Fibroblast of skin of right quadriceps (primary cell): ENCODE measurements at regions not wholly inside any gene's neighbourhood (a gene's known extent, or its start where the extent isn't known, plus 50 kb on each side); places are given as distances from the start of the nearest gene placed in this dataset.
"Not testable (repeated sequence)": the region's sequence is repeated elsewhere in the genome, so short reads cannot be mapped to it uniquely, and the experiment has no call there.

Experiments used
- DNase-seq: peaks from one replicate; pipeline ENCODE4 v3.0.0-alpha.2; 2013

DNA sequence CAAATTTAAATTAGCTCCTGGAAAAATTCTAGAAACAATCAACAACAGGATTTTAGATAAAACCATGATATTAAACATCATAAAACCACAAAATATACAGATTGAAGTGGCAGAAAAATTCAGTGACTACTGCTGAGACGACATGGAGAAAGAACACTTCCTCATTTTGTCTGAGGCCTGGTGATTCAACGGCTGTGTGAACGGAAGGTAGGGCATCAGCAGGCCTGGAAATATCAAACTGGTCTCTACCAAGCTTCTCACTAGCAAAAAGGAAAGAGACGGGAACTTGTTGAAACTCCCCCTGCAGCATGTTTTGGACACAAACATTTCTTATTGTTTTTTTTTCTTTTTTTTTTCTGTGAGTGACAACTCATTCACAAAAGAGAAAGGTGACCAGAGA lies 58.0 kb upstream of the AHI1 start:
- DNase-seq: no peak

DNA sequence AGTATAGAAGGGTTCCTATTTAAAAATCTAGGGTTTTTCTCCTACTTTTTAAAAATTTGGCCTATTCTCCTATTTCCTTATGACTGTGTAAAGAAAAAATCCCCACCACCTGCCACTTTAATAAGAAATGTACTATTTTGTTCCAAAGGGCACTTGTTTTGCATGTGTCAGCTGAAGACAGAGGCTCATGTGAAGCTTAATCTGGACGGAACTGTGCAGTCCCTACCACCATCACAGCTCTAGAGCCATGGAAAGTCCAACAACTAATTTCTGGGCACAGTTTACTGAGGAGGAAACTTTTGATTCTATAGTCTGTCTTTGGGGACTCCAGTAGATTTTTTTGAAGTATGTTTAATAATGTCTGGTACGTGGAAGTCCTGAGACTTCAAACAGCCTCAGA lies 60.0 kb upstream of the AHI1 start:
- DNase-seq: no peak

DNA sequence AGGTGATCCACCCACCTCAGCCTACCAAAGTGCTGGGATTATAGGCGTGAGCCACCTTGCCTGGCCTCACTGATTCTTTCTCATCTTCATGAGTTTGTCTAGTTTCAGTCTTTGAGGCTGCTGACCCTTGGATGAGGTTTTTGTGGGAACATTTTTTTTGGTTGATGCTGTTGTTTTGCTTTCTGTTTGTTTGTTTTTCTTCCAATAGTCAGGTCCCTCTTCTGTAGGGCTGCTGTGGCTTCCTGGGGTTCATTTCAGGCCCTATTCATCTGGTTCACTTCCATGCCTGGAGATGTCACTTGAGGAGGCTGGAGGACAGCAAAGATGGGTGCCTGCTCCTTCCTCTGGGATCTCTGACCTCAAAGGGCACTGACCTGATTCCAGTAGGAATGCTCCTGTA lies 68.1 kb upstream of the AHI1 start:
- not testable (repeated sequence) for DNase-seq

DNA sequence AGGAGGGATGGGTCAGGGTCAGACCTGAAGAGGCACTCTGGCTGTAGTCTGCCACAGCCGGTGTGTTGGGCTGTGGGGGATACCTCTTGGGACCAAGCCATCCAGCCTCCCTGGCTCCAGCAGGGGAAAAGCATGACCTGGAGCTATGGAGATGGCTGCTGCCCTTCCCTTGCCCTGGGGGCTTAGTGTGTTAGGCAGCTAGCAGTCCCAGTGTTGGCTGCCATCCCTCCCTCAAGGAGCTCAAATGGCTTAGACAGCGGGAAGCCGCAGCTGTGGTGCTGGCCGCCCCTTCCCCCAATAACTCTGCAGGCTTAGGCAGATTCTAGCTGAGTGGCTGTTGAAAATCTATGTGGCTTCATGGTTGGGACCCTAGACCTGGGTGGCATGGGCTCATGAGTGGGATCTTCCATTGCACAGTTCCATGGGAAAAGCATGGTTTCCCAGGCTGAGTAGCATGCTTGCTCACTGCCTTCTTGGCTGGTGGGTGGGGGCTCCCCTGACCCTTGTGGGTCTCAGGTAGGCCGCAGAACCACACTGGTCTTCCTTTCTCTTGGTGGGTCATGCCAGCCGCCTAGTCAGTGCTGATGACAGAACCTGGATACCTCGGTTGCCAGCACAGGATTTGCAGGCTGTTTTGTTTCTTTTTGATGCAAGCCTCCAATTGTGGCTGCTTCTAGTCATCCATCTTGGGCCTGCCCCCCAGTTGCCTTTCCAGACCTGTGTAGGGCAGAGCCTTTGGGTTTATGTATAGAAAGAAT lies 69.0 kb upstream of the AHI1 start:
- no peak for DNase-seq

DNA sequence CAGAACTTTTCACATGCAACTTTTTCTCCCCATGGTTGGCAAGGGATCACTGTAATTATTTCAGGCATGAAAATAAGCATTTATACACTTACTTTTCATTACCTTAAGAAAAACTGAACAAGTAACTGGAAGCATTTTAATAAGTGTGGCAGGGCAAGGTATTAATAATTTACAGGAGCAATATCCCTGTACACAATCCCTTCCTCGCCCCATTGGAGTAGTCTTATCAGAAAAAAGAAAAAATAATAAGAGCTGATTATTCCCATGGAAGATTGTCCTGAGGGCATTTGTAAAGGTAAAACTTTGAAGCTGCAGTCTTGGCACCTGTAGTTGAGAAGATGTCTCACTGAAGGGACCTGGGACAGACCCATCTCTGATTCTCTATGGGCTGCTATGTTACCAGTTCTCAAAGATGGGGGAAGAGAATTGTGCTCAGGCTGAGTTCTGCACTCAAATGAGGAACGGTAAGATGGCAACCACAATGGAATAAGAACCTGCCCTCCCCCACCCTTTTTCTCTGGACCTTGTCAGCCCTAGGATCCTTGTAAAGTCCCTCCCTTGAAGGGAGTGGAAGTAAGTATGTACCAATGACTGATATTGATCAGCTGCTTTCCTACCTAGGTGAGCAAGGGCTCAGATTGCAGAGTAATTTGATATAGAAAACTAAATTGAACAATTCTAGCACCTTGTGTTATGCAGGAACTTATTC lies 70.0 kb upstream of the AHI1 start:
- no peak for DNase-seq

DNA sequence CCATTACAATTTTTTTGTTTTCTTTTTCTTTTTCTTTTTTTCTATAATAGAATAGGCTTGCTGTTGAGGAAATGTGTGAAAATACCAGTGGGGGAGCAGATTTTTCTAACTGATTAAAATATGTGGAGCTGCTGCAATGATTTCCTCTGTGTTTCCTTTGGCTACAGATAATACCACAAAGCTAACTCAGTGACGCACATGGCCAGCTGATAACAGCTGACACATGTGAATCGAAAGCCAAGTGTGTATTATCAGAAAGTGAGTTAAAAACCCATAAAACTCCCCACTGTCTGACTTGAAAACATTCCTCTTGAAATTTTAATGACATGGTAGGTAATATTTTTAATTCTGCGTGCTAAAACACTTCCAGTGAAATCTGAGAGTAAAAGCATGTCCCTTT lies 70.8 kb upstream of the AHI1 start:
- DNase-seq: peak; percentile 88

DNA sequence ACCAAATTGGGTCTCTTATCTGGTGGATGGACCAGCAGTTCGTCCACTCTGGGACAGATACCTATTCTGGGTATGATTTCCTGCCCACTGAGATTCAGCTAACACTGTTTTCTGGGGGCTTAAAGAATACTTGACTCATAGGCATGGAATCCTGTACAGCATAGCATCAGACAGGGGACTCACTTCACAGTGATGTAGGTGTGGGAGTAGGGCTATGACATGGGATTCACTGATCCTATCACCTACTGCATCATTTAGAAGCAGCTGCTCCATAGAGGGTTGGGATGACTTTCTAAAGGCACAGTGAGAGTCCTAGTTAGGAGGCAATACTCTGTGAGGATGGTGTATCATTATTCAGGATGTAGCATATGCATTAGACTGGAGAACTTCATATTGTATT lies 74.5 kb upstream of the AHI1 start:
- DNase-seq: peak; percentile 14

DNA sequence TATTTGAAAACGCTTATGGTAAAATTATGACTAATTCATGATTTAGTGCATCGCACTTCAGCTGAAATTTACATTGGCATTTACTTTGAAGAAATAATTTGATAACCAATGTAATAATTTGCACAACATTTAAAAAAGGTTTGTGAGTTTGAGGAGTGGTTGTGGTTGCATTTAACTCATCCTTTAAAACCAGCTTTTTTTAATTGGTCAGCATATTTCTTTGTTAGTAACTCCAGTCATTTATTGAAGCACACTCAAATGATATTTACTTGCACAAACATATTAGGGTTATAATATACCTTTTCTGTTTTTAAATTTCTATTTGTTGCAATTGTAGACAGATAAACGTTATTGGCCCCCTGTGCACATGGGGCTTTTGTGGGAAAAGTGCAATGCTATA lies 78.1 kb upstream of the AHI1 start:
- no peak for DNase-seq

DNA sequence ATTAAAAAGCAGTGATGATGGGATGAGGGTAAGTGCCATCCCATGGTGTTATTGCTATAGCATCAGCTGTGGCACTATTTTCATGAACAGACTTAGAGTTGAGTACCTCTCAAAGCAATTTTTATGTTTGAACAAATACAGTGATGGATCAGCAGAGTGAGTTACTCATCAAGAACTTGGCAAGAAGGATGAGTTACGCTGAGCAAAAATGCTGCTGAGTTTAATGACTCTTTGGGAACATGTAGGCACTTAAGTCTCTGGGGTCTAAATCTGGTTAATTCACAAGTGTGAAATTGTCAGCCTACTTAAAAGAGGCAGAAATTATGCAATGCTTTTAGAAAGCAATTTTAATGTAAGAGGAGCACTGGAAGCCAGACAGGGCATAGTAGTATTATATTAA lies 78.5 kb upstream of the AHI1 start:
- DNase-seq: peak; percentile 92

DNA sequence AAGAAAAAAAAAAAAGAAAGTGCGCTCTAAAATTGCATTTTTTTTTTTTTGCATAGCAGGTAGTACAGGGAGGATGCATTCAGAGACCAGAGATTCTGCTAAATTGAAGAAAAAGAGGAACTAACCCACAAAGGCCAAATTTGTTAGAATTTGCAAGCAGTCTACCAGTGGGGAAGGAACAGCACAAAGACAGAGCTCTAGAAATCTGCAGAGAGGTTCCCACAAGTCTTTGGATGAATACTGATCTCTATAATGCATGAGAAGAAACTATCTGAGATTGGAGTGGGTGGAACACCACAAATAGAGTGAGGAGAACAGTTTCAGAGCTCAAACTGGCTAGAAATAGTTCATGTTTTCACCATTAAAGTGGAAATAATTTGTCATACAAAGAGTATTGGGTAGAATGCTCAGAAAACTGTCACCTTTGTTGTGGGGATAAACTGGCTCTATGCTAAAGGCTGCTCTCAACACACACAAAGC lies 79.6 kb upstream of the AHI1 start:
- DNase-seq: no peak

DNA sequence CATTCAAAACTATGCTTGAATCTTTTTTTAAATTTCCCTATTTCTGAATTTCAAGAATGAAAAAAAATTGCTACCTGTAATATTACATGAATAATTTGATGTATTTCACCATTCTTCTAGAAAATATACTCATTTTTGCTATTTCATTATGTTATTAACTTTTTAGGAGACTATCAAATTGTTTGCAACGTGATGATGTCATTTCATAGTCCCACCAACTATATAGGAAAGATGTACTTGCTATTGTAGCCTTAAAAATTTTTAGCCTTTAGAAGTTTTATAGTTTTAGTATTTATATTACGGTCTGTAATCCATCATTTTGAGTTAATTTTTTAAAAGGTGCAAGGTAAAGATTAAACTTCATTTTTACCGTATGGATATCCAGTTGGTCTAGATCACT lies 81.4 kb upstream of the AHI1 start:
- no peak for DNase-seq

DNA sequence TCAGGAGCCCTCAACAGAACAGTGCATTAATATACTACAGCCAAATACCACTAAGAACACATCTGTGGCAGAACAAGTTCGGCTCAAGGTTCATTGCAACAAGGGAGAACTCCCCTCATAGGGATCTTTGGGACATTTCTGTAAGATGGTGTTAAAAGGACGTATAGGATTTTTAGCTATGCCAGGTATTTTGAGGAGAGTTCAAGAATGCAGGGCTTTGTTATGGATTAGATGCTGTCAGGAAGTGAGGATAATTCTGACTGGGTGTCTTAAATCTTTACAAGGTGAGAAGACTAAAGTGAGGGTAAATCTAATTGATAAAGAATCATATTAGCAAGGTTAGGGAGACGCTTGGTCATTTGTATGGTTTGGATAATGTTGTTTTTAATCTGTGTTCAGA lies 83.7 kb upstream of the AHI1 start:
- no peak for DNase-seq

DNA sequence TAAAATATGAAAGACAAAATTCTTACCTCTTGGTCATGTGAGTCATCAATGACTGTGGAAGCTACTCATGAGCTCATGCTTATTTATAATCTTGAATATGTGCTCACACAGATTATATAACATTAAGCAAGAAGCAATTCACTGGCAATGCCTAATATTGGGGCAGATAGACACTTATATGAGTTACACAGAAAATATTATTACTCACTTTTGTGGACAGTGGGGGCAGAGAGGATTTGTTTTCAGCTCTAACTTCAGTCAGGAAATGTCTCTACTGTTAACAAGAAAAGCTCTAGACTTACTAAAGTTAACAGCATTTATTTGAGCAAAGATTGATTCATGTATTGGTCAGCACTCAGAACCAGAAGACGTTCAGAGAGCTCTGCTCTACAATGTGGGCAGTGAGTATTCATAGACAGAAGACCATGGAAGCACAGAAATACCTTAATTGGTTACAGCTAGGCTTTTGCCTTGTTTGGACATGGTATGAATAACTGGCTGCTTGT lies 85.8 kb upstream of the AHI1 start:
- peak; percentile 66 for DNase-seq

DNA sequence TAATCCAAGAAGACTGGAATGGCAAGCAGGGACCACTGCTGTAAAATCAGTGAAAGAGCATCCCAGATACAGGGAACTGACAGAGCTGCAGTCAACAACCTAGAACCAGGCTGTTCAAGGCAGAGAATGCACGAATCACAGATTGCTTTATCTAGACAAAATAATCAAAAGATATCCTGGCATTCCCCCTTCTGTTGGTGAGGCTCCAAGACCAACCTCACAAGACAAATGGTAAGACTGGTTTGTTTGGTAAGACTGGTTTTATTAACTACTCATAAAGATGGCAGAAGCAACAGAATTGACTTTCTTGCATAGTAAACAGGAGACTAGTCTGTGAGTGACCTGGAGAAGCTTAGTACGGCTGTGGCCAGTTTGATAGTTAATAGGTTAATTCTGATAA lies 88.8 kb upstream of the AHI1 start:
- no peak for DNase-seq

DNA sequence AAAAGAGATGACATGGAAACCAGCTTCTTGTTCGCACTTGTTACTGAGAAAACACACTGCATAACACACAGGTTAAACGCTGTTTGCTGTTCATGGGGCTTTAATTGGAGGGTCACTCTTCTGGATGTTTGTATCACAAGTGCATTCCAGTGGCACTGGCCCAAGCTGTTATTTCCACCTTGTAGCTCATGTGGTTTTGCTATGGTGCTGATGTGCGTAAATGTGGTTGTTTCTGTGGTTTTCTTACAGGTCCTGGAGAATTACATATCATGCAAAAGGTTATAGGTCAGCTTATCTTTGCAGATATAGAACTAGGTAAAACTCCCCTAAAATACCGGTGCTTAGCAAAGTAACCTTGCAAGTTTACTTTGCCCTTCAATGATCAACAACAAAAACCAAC lies 89.3 kb upstream of the AHI1 start:
- no peak for DNase-seq

DNA sequence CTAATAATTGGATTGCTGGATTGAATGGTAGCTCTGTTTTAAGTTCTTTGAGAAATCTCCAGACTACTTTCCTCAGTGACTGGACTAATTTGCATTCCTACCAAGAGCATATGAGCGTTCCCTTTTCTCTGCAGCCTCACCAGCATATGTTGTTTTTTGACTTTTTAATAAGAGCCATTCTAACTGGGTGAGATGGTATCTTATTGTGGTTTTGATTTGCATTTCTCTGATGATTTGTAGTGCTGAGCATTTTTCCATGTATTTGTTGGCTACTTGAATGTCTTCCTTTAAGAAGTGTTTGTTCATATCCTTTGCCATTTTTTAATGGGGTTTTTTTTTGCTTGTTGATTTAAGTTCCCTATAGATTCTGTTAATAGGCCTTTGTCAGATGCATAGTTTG lies 94.7 kb upstream of the AHI1 start:
- peak; percentile 34 for DNase-seq

DNA sequence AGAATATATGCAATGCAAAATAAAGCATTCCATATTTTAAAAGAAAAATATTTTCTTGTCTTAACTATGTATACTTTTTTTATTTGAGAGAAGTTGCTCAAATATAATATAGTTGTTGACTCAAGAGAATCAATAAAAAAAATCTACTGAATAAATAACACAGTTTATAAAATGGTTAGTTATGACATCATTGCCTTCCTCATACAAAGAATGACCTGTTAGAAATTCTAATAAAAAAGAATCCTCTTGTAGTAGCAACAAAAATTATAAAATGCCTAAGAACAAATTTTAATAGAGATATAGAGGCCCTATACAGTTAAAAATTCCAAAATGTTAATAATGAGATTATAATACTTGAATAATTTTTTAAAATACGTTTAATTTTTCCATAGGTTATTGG lies 96.5 kb upstream of the AHI1 start:
- DNase-seq: no peak

DNA sequence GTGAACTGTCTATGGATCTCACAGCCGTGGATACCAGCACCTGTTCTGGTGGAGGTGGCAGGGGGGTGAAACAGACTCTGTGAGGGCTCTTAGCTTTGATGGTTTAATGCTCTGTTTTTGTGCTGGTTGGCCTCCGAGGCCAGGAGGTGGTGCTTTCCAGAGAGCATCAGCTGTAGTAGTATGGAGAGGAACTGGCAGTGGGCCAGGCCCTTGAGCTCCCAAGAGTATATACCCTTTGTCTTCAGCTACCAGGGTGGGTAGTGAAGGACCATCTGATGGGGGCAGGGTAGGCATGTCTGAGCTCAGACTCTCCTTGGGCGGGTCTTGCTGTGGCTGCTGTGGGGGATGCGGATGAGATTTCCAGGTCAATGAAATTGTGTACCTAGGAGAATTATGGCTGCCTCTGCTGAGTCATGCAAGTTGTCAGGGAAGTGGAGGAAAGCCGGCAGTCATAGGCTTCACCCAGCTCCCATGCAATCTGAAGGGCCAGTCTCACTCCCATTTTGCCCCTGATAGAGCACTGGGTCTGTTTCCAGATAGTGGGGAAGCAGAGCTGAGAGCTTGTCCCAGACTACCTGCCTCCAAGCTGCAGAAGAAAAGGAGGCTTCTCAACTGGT lies 102.7 kb upstream of the AHI1 start:
- DNase-seq: no peak

DNA sequence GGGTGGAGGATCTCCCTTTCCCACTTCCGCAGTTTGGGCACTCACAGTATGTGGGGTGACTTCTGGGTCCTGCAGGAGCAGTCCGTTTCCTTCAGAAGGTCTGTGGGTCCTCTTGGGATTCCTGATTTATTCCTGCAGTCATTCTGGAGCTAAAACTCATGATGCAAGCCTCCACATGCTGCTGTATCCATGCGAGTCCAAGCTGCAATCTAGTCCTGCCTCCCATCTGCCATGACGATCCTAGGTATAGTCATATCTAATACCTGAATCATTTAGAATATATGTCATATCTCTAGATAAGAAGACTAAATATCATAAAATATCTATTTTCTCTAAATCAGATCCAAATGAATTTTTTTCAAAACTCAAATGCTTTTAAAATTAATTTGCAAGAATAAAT lies 103.4 kb upstream of the AHI1 start:
- no peak for DNase-seq

DNA sequence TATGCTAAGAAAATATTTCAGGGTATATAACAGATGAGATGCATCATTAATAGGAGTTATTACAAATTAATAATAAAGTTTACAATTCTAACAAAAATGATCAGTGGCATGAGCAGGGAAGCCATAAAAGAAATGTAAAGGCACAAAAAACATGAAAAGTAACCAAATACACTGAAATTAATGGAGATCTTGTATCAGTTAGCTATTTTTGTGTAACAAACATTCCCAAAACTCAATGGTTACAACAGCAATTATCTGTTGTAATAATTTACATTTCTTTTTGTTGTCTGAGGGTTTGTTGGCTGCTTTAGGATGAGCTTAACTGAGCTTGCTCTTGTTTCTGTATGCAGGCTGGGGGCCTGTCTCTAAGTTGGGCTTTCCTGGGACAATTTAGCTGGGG lies 104.3 kb upstream of the AHI1 start:
- DNase-seq: no peak

DNA sequence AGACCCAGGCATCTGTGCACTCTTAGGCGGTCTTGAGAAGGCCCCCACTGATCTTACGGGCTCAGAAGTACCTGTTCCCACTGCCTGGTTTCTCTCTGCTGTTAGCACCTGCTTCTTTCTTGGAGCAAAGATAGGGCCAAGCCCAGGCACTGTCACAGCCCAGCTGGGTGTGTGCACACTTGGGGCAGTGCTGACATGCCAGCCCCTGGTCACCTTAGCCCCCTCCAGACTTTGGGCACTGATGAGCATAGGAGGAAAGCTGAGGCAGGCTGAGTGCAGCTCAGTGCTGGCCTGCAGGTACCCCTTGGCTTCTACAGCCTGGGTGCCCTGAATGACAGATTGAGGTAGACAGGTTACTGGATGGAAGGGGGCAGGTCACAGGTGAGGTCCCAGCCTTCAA lies 105.7 kb upstream of the AHI1 start:
- no peak for DNase-seq

DNA sequence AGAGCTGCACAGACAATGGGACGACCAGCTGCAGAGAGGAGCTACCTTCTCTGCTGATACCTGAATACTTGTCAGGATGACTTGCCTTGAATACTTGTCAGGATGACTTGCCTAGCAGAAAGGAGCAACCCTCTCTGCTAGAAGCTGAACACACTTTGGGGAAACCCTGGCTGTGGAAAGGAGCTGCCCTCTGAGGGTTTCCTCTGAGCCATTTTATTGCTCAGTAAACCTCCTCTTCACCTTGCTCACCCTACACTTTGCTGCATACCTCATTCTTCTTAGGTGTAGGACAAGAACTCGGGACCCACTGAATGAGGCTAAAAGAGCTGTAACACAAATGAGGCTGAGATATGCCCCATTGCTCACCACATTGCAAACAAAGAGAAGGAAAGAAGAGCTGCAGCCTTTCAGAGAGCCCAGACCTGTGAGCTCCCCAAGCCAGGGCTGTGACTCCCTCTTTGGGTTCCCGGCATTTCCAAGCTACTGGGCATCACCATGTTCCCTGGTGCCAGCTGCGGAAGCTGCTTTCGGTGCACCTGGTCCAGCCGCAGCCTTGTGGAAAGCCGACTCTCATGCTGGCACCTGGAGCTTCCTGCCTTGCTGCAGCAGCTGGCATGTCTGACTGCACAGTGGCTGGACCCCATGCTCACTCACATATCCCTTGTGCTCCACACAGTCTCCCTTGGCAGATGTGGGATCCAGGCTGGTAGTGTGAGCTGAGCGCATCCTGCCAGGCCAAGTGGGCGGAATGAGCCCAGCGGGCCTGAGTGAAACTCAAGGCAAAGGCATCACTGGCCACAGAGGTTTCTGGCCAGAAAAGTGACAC lies 106.7 kb upstream of the AHI1 start:
- DNase-seq: no peak

DNA sequence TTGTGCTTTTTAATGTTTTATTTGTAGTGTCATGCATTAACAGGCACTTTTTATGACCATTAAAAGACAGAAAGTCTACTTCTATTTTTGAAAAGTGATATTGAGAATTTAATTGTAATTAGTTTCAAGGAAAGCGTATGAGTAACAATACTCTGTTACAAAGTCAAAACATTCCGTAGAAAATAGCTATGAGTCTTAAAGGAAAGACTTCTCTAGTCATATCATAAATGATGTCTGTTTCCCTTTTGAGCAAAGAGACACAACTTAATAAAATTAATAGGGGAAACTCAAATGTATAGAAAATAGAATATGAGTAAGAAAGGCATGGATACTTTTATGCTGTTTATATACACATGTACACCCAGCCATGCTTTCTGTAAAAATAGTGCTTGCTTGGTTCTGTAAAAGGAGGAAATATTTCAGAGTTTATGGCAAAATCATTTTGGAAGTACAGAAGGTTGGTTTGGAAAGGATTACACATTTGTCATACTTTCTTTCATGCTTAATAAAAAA lies 107.8 kb upstream of the AHI1 start:
- DNase-seq: no peak
